A549 (cell line): ENCODE measurements at regions not wholly inside any gene's neighbourhood (a gene's known extent, or its start where the extent isn't known, plus 50 kb on each side); places are given as distances from the start of the nearest gene placed in this dataset.

Experiments used
- ATAC-seq, 2 experiments: fragments of 200-7000 bp in 1 of 2; fragments of >200 bp in 1 of 2; cut with Nextera tagmentation in 1 of 2; cut with Tn5 transposase in 1 of 2; 3 replicates each; pipeline versions ENCODE4 v1.8.0 to v1.9.1; 2018 to 2020; ENCODE audit warnings: mild to moderate bottlenecking in 1 of 2, moderate library complexity in 1 of 2
- CTCF ChIA-PET: fragments of 300-600 bp; sonication (Branson Sonifier 250); formaldehyde crosslinking; extraction: SDS; loops from one replicate; lab custom pipeline; 2021; ENCODE audit warnings: antibody characterized with exemption, inconsistent platforms; lab: Yijun Ruan, JAX
- POLR2A ChIA-PET: fragments of 350-600 bp; formaldehyde crosslinking; extraction: SDS; loops from one replicate; lab custom pipeline; 2021; ENCODE audit warnings: antibody characterized with exemption, inconsistent platforms; lab: Yijun Ruan, JAX
- DNase-seq, 2 experiments: peaks; one replicate each; pipeline versions ENCODE4 v3.0.0 to v3.0.0-alpha.2; 2011 to 2016; ENCODE audit warnings: low read depth in 1 of 2, low spot score in 1 of 2
- FAIRE-seq: peaks from 2 replicates; lab custom pipeline; 2011; peaks lifted over from hg19 to GRCh38; lab: Jason Lieb, UNC
- H3K27ac ChIP-seq, 2 experiments: fragments of >200 bp; sonication (Bioruptor Twin); formaldehyde crosslinking; 3 replicates each; pipeline ENCODE4 v1.5.1; 2016 to 2017
- H3K4me1 ChIP-seq: fragments of >200 bp; sonication (Bioruptor Twin); formaldehyde crosslinking; 3 replicates; pipeline ENCODE4 v1.6.1; 2016
- H3K4me2 ChIP-seq: fragments of >200 bp; sonication (Bioruptor Twin); formaldehyde crosslinking; 3 replicates; pipeline ENCODE4 v1.6.1; 2016
- H3K4me3 ChIP-seq: fragments of >200 bp; sonication (Bioruptor Twin); formaldehyde crosslinking; 3 replicates; pipeline ENCODE4 v1.5.1; 2016
- H3K9me3 ChIP-seq: fragments of >200 bp; sonication (Bioruptor Twin); formaldehyde crosslinking; 3 replicates; pipeline ENCODE4 v1.6.1; 2016
- ATOH8 ChIP-seq: fragments of 250-450 bp; sonication (Bioruptor Pico); IDR thresholded peaks from 2 replicates; pipeline ENCODE4 v1.5.0; 2020; ENCODE audit warnings: low read depth, mild to moderate bottlenecking, moderate library complexity
- BCL3 ChIP-seq: fragments of >200 bp; sonication (Bioruptor Twin); formaldehyde crosslinking; IDR thresholded peaks from 3 replicates; pipeline ENCODE4 v1.6.1; 2016
- BHLHE40 ChIP-seq: IDR thresholded peaks from 2 replicates; pipeline ENCODE4 v1.6.1; 2012; ENCODE audit warnings: low read depth, low read length, inconsistent platforms
- CHD2 ChIP-seq: fragments of 150-350 bp; IDR thresholded peaks from 2 replicates; pipeline ENCODE4 v1.6.1; 2014; ENCODE audit warnings: low read length; ENCODE audit not compliant: partially characterized antibody
- CHD4 ChIP-seq: fragments of 200-600 bp; sonication (generic); IDR thresholded peaks from 2 replicates; pipeline ENCODE4 v1.6.1; 2016; ENCODE audit warnings: antibody characterized with exemption, mild to moderate bottlenecking, borderline replicate concordance
- EHF ChIP-seq: fragments of 250-450 bp; sonication (Bioruptor Pico); IDR thresholded peaks from 2 replicates; pipeline ENCODE4 v1.5.0; 2020; ENCODE audit warnings: mild to moderate bottlenecking
- EHMT2 ChIP-seq: fragments of 200-600 bp; sonication (generic); IDR thresholded peaks from 2 replicates; pipeline ENCODE4 v1.6.1; 2016; ENCODE audit warnings: antibody characterized with exemption, low read depth, mild to moderate bottlenecking, moderate library complexity
- ESRRA ChIP-seq: fragments of 150-350 bp; IDR thresholded peaks from 2 replicates; pipeline ENCODE4 v1.6.1; 2014; ENCODE audit warnings: mild to moderate bottlenecking, low read length, borderline replicate concordance
- FOSL2 ChIP-seq, 2 experiments: fragments of 450-650 bp in 1 of 2; fragments of >200 bp in 1 of 2; sonication (Bioruptor Twin) in 1 of 2; formaldehyde crosslinking; IDR thresholded peaks; 2 replicates each; pipeline versions ENCODE4 v1.5.0 to v1.6.1; 2016 to 2020; ENCODE audit warnings: mild to moderate bottlenecking in 1 of 2, moderate library complexity in 1 of 2
- HES2 ChIP-seq: fragments of >200 bp; sonication (Bioruptor Twin); formaldehyde crosslinking; IDR thresholded peaks from 2 replicates; pipeline ENCODE4 v1.6.1; 2016
- HOXA7 ChIP-seq: fragments of 250-450 bp; sonication (Bioruptor Pico); IDR thresholded peaks from 2 replicates; pipeline ENCODE4 v1.5.0; 2020; ENCODE audit warnings: mild to moderate bottlenecking, moderate library complexity
- HOXB13 ChIP-seq: fragments of 250-450 bp; sonication (Bioruptor Pico); IDR thresholded peaks from 2 replicates; pipeline ENCODE4 v1.5.0; 2020; ENCODE audit warnings: low read depth, mild to moderate bottlenecking, moderate library complexity
- JUNB ChIP-seq: fragments of >200 bp; sonication (Bioruptor Twin); formaldehyde crosslinking; IDR thresholded peaks from 2 replicates; pipeline ENCODE4 v1.6.1; 2016
- KDM5A ChIP-seq: fragments of 200-600 bp; sonication (generic); IDR thresholded peaks from 2 replicates; pipeline ENCODE4 v1.6.1; 2016; ENCODE audit warnings: antibody characterized with exemption, mild to moderate bottlenecking
- MAX ChIP-seq: IDR thresholded peaks from 2 replicates; pipeline ENCODE4 v1.6.1; 2012
- MYC ChIP-seq: IDR thresholded peaks from 2 replicates; pipeline ENCODE4 v1.6.1; 2012; ENCODE audit warnings: mild to moderate bottlenecking, inconsistent platforms, low read length, improper control_type of control experiment, borderline replicate concordance
- NPAS2 ChIP-seq: fragments of 250-450 bp; sonication (Bioruptor Pico); IDR thresholded peaks from 2 replicates; pipeline ENCODE4 v1.8.0; 2022; ENCODE audit warnings: mild to moderate bottlenecking, moderate library complexity, borderline replicate concordance
- PHF8 ChIP-seq: fragments of 200-600 bp; sonication (generic); IDR thresholded peaks from 2 replicates; pipeline ENCODE4 v1.6.1; 2016; ENCODE audit warnings: low read depth, mild to moderate bottlenecking, antibody characterized with exemption, moderate library complexity, borderline replicate concordance
- POLR2A ChIP-seq: IDR thresholded peaks from 2 replicates; pipeline ENCODE4 v1.6.1; 2012; ENCODE audit warnings: mild to moderate bottlenecking, low read length
- RARB ChIP-seq: fragments of 250-450 bp; sonication (Bioruptor Pico); IDR thresholded peaks from 2 replicates; pipeline ENCODE4 v1.8.0; 2021; ENCODE audit warnings: mild to moderate bottlenecking, moderate library complexity
- RCOR1 ChIP-seq: fragments of 150-350 bp; IDR thresholded peaks from 2 replicates; pipeline ENCODE4 v1.6.1; 2014; ENCODE audit warnings: antibody characterized with exemption, low read length, low read depth
- RNF2 ChIP-seq: fragments of 200-600 bp; sonication (generic); IDR thresholded peaks from 2 replicates; pipeline ENCODE4 v1.6.1; 2016; ENCODE audit warnings: low read depth, mild to moderate bottlenecking, antibody characterized with exemption, moderate library complexity, borderline replicate concordance
- TFCP2L1 ChIP-seq: fragments of 250-450 bp; sonication (Bioruptor Pico); IDR thresholded peaks from 2 replicates; pipeline ENCODE4 v1.5.0; 2021; ENCODE audit warnings: mild to moderate bottlenecking
- TP53 ChIP-seq: fragments of 250-450 bp; sonication (Bioruptor Pico); IDR thresholded peaks from 2 replicates; pipeline ENCODE4 v1.5.0; 2021; ENCODE audit warnings: mild to moderate bottlenecking, moderate library complexity
- USF2 ChIP-seq: fragments of 450-650 bp; IDR thresholded peaks from 2 replicates; pipeline ENCODE4 v1.6.1; 2014; ENCODE audit warnings: antibody characterized with exemption
- ZFP36 ChIP-seq: fragments of 450-650 bp; IDR thresholded peaks from 2 replicates; pipeline ENCODE4 v1.6.1; 2014; ENCODE audit warnings: borderline replicate concordance; ENCODE audit not compliant: partially characterized antibody
- WGBS: methylation state at CpG from one replicate; pipeline ENCODE4 v1.1.6; 2017; ENCODE audit errors: missing lambda C conversion rate; 5-methylcytosine and 5-hydroxymethylcytosine counted together

- Histone ChIP-seq H3K4me3 (no peak overlapping the region), H3K9me3 (no peaks in the 10 kb centered on the region), H3K27ac (no peak overlapping the region), H3K4me2 (no peak overlapping the region), H3K4me1 (no peaks in the 10 kb centered on the region)
- POLR2A ChIA-PET, result no interaction called here
- WGBS, result 14% methylated on average over 1 of the region's 9 CpGs
- CTCF ChIA-PET, result interaction anchor here (1.3 to 1.5 kb wide), 2 partner anchors 108 to 122 kb away, joined by 3 read pairs; no protein-coding TSS in a partner anchor
- DNase-seq (no peak), FAIRE-seq (no peak), ATAC-seq (no peak)
- TF ChIP-seq FOSL2 (IDR thresholded peaks at IDR 0.05), result no peak
- no peak for TF ChIP-seq FOSL2 (CRISPR knock-in tag; IDR thresholded peaks at IDR 0.05)
- TF ChIP-seq EHF (CRISPR knock-in tag), result no peak
- no peak for TF ChIP-seq KDM5A
- TF ChIP-seq PHF8, result no peak
- no peak for TF ChIP-seq ATOH8 (CRISPR knock-in tag)
- no peak for TF ChIP-seq CHD2
- TF ChIP-seq ZFP36, result no peak
- TF ChIP-seq RNF2, result no peak
- TF ChIP-seq POLR2A, result no peak
- TF ChIP-seq RARB (CRISPR knock-in tag), result no peak
- TF ChIP-seq BHLHE40, result no peak
- no peak for TF ChIP-seq HES2
- TF ChIP-seq BCL3, result no peak
Measured at GRCh38 chr4:8796096-8796495, 75.5 kb downstream of the HMX1 start.

GRCh38 chr4:8795140-8795539 lies 76.5 kb downstream of the HMX1 start:
- no peak for ATAC-seq
- Histone ChIP-seq H3K9me3 (no peaks in the 10 kb centered on the region), H3K4me3 (no peak overlapping the region), H3K4me2 (no peak overlapping the region), H3K27ac (no peak overlapping the region), H3K4me1 (no peaks in the 10 kb centered on the region)
- 29% methylated on average over 11 of the region's 12 CpGs for WGBS
- POLR2A ChIA-PET, result no interaction called here
- no peak for DNase-seq
- FAIRE-seq, result no peak
- TF ChIP-seq CHD4, result no peak
- no peak for TF ChIP-seq MYC
- TF ChIP-seq TFCP2L1 (CRISPR knock-in tag), result no peak
- no peak for TF ChIP-seq TP53 (CRISPR knock-in tag)
- TF ChIP-seq MAX, result no peak
- no peak for TF ChIP-seq CHD2
- TF ChIP-seq HES2, result no peak
- no peak for TF ChIP-seq NPAS2
- no peak for TF ChIP-seq RCOR1
- no peak for TF ChIP-seq HOXB13 (CRISPR knock-in tag)
- TF ChIP-seq ESRRA, result no peak
- TF ChIP-seq HOXA7, result no peak
- no peak for TF ChIP-seq USF2
- TF ChIP-seq EHMT2, result no peak
- no peak for TF ChIP-seq ZFP36
- TF ChIP-seq JUNB, result no peak
- TF ChIP-seq BCL3, result no peak
- CTCF ChIA-PET, result interaction anchor here (1.2 to 1.3 kb wide), 2 partner anchors 22 to 107 kb away, joined by 3 to 5 read pairs; no protein-coding TSS in a partner anchor
